ENCODE measurements at regions not wholly inside any gene's neighbourhood (a gene's known extent, or its start where the extent isn't known, plus 50 kb on each side); places are given as distances from the start of the nearest gene placed in this dataset.

GRCh38 chr12:107543416-107543815 is 142.2 kb upstream of the PWP1 start:
- no peaks in the 10 kb centered on the region for H3K9me3 ChIP-seq (replicated peaks; ENCODE audit: control insufficient read depth, insufficient read depth, low read depth, low read length)

More at GRCh38 chr12:107543416-107543815, 142.2 kb upstream of the PWP1 start:
- Histone ChIP-seq H3K9me1 (ENCODE audit: control insufficient read depth, insufficient read depth, low read length) (no peaks in the 10 kb centered on the region), H3K4me2 (ENCODE audit: insufficient read depth, low read length) (no peak overlapping the region), H4K20me1 (replicated peaks; ENCODE audit: control insufficient read depth, insufficient read depth, low read length) (no peaks in the 10 kb centered on the region; the same call in 1 of the 2 replicates), H3K36me3 (ENCODE audit: control insufficient read depth, insufficient read depth, low read length) (no peaks in the 10 kb centered on the region), H3K9ac (ENCODE audit: insufficient read depth in 1 of 2, low read depth in 2 of 2, low read length in 2 of 2) (no peak overlapping the region), H2AFZ (ENCODE audit: low read depth, low read length) (no peak overlapping the region), H3K4me1 (replicated peaks in 1 of 2; ENCODE audit: control insufficient read depth in 2 of 2, insufficient read depth in 2 of 2, low read length in 2 of 2) (no peaks in the 10 kb centered on the region), H3K27ac (ENCODE audit: extremely low read depth, low read depth, low read length) (no peak overlapping the region), H3K79me2 (ENCODE audit: control insufficient read depth, insufficient read depth, low read length) (no peaks in the 10 kb centered on the region), H3K27me3 (ENCODE audit: control insufficient read depth in 2 of 2, insufficient read depth in 2 of 2, low read length in 2 of 2) (peaks cover 0 to 2% of the 10 kb centered on the region in 2 experiments; a peak in 3 of 5 replicates), H3K4me3 (no peak overlapping the region)
- CTCF ChIA-PET (ENCODE audit: low intra/inter-chr PET ratio): no interaction called here
- no peak for ATAC-seq
- in situ Hi-C loops (cut with MboI) (no loop called here), intact Hi-C loops (cut with micrococcal nuclease) (no loop called here)
- FAIRE-seq: no peak
- BruUV-seq (replicated peaks): no TSS peak
- no peak for TF ChIP-seq ZNF134 (CRISPR knock-in tag; conservative IDR thresholded peaks at IDR 0.05)
- no peak for TF ChIP-seq MITF (IDR thresholded peaks at IDR 0.05)
- TF ChIP-seq ZNF143 (CRISPR knock-in tag; IDR thresholded peaks at IDR 0.05): no peak
- no peak for TF ChIP-seq KLF10 (CRISPR knock-in tag; IDR thresholded peaks at IDR 0.05)
- no peak for TF ChIP-seq PML (IDR thresholded peaks at IDR 0.05; ENCODE audit: low read length)
- TF ChIP-seq ZFPM2 (CRISPR knock-in tag; IDR thresholded peaks at IDR 0.05): no peak
- no peak for TF ChIP-seq ETS1 (conservative IDR thresholded peaks at IDR 0.05; ENCODE audit: control insufficient read depth, low read depth, low read length)
- no peak for TF ChIP-seq SRF (CRISPR knock-in tag; IDR thresholded peaks at IDR 0.05)
- TF ChIP-seq ETV1 (tag; conservative IDR thresholded peaks at IDR 0.05; ENCODE audit: low read depth): no peak
- no peak for TF ChIP-seq ZBED1 (IDR thresholded peaks at IDR 0.05)
- no peak for TF ChIP-seq ATF4 (CRISPR knock-in tag; IDR thresholded peaks at IDR 0.05)
- TF ChIP-seq NONO (IDR thresholded peaks at IDR 0.05; ENCODE audit: low read depth in 2 of 2, low read length in 1 of 2): no peak
- no peak for TF ChIP-seq PCBP1 (IDR thresholded peaks at IDR 0.05; ENCODE audit: low read depth, low read length, poor library complexity, severe bottlenecking)
- POLR2A ChIA-PET: no interaction called here
- no peak for DNase-seq (ENCODE audit: extremely low read depth in 1 of 4, low spot score in 3 of 4)
- WGBS (ENCODE audit: insufficient coverage, low coverage, missing lambda C conversion rate): 0% methylated on average over 5 of the region's 5 CpGs
